Large intestine (tissue), 3 donors: ENCODE measurements at regions not wholly inside any gene's neighbourhood (a gene's known extent, or its start where the extent isn't known, plus 50 kb on each side); places are given as distances from the start of the nearest gene placed in this dataset.

Experiments
- DNase-seq, 2 donors: peaks; one replicate each; pipeline versions ENCODE4 v3.0.0 to v3.0.0-alpha.2; 2013
- H3K27ac ChIP-seq: one replicate; pipeline ENCODE4 v1.5.1; 2013; ENCODE audit warnings: low read length
- H3K27me3 ChIP-seq: 2 replicates; pipeline ENCODE4 v1.6.1; 2013; ENCODE audit warnings: low read length; ENCODE audit not compliant: control insufficient read depth, insufficient read depth
- H3K36me3 ChIP-seq: 2 replicates; pipeline ENCODE4 v1.6.1; 2013; ENCODE audit warnings: low read length; ENCODE audit not compliant: control insufficient read depth, insufficient read depth
- H3K4me1 ChIP-seq: one replicate; pipeline ENCODE4 v1.6.1; 2013; ENCODE audit warnings: low read length; ENCODE audit not compliant: control insufficient read depth, insufficient read depth
- H3K4me3 ChIP-seq: one replicate; pipeline ENCODE4 v1.5.1; 2013; ENCODE audit warnings: low read length
- H3K9me3 ChIP-seq: one replicate; pipeline ENCODE4 v1.6.1; 2013; ENCODE audit warnings: mild to moderate bottlenecking, low read depth, low read length, moderate library complexity; ENCODE audit not compliant: control insufficient read depth
- WGBS: methylation state at CpG from one replicate; pipeline ENCODE4 v1.1.5; 2013; ENCODE audit warnings: low lambda C conversion rate; ENCODE audit not compliant: insufficient coverage; 5-methylcytosine and 5-hydroxymethylcytosine counted together

DNA sequence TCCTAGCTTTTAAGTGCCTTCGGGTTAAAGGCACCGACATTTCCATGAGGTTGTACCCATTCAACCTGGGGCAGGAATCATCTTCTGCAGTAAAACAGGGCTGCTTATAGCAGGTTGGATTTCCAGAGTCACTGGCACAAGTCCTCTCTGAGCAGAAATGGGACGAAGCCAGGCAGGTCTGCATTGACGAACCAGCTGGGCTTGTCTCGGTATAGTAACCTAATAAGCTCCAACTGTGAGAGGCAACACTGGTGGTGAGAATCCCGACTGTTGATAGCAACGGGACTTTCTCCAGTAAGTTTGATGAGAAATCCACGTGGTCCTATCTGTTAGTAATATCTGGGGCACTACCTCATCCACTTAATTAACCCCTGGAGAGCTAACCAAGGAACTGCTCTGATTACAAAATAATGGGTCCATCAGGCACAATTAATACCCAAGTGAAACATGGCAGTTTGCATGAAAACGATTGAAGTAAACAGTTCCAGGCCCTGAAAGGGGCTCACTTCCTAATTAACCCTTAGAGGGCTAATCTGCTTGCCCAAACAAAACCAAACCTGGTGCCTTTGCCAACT is 491.0 kb upstream of the C9orf72 start:
- 79% methylated on average over 2 of the region's 9 CpGs for WGBS
- H3K9me3 ChIP-seq: no peaks in the 10 kb centered on the region

DNA sequence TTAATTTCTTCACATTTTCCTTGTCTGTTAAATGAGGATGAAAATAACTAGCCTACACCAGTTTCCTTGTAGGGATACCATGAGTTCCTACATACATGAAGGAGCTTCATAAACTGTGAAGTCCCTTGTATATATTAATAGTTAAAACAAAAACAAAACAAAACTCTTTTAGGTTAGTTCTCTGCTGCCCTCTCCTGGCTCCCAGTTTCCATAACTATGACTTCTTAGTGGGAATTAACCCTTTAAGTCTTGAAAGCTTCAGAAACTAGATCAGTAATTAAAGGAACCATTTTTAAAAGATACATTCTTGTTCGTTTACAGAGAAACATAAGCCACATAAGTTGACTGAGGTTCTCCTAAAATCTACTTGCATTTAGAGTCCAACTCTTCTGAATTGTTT is 500.0 kb upstream of the C9orf72 start:
- Histone ChIP-seq H3K27me3 (no peaks in the 10 kb centered on the region), H3K4me3 (no peak overlapping the region), H3K36me3 (no peaks in the 10 kb centered on the region), H3K9me3 (no peaks in the 10 kb centered on the region), H3K27ac (no peak overlapping the region), H3K4me1 (no peaks in the 10 kb centered on the region)
- WGBS: no CpG with 5 or more reads among the region's 1 CpG
- DNase-seq: peak; percentile 20 to 51

More for the DNA sequence above, 491.0 kb upstream of the C9orf72 start:
- no peaks in the 10 kb centered on the region for H3K36me3 ChIP-seq
- H3K4me1 ChIP-seq: no peaks in the 10 kb centered on the region
- no peak overlapping the region for H3K4me3 ChIP-seq
- H3K27me3 ChIP-seq: no peaks in the 10 kb centered on the region
- H3K27ac ChIP-seq: no peak overlapping the region
- DNase-seq: no peak

DNA sequence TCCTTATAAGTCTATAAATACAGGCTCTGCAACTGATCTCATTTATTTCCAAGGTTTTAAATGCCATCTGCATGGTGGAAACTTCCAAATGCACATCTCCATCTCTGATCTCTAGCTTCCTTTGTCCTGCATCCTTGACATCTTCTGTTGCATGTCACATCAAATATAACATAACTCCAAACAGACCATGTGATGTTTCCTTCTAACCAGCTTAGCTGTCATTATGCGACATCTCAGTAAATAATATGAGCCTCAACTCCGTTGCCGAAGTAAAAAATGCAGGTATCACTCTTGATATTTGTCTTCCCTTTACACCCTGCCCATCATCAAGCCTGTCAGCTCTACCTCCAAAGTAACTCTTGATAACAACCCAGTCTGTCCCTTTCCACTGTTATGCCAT is 506.4 kb upstream of the C9orf72 start:
- Histone ChIP-seq H3K27ac (no peak overlapping the region), H3K4me3 (no peak overlapping the region), H3K9me3 (no peaks in the 10 kb centered on the region), H3K36me3 (no peaks in the 10 kb centered on the region), H3K4me1 (no peaks in the 10 kb centered on the region), H3K27me3 (no peaks in the 10 kb centered on the region)
- WGBS: 100% methylated on average over 1 of the region's 3 CpGs
- DNase-seq: no peak

DNA sequence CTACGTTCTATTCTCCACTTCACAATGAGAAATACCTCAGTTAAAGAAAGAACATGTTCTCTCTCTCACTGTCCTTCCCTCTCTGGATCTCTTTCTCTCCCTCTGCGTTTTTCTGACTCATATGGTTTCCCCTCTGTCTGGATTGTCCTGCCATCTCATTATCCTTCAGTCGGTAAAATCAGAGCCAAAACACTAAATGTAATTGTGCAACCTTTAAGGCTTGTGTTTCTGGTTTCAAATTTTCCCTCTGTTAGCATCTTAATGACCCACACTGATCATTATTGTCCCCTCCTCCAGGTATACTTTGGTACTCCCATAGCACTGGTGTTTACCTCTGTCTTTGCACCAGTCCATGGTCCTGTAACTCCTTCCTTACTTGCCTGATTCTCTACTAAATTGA is 509.4 kb upstream of the C9orf72 start:
- WGBS: 96% methylated on average over 3 of the region's 3 CpGs
- no peaks in the 10 kb centered on the region for H3K4me1 ChIP-seq

DNA sequence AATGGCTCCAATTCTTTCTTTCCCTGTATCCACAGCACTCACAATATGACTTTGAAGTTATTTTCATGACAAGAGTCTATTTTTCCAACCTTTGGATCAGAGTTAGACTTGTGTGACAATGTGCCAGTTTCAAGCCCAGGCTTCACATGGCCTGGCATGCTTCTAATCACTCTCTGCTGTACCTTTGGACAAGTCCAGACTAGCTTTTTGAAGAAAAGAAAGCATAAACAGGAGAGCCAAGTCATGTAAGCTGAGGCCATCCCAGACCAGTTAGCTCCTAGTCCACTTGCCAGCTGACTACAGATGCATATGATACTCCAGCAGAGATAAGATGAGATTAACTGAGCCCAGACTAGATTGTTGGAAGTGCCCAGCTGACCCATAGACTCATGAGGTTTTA is 513.6 kb upstream of the C9orf72 start:
- no peaks in the 10 kb centered on the region for H3K27me3 ChIP-seq
- H3K4me3 ChIP-seq: no peak overlapping the region
- H3K4me1 ChIP-seq: no peaks in the 10 kb centered on the region
- no peak overlapping the region for H3K27ac ChIP-seq
- H3K36me3 ChIP-seq: no peaks in the 10 kb centered on the region
- H3K9me3 ChIP-seq: no peaks in the 10 kb centered on the region
- DNase-seq: peak; percentile 14 to 25

More for the DNA sequence above, 509.4 kb upstream of the C9orf72 start:
- H3K4me3 ChIP-seq: no peak overlapping the region
- no peaks in the 10 kb centered on the region for H3K9me3 ChIP-seq
- H3K27ac ChIP-seq: no peak overlapping the region
- no peaks in the 10 kb centered on the region for H3K27me3 ChIP-seq
- H3K36me3 ChIP-seq: no peaks in the 10 kb centered on the region
- no peak for DNase-seq

DNA sequence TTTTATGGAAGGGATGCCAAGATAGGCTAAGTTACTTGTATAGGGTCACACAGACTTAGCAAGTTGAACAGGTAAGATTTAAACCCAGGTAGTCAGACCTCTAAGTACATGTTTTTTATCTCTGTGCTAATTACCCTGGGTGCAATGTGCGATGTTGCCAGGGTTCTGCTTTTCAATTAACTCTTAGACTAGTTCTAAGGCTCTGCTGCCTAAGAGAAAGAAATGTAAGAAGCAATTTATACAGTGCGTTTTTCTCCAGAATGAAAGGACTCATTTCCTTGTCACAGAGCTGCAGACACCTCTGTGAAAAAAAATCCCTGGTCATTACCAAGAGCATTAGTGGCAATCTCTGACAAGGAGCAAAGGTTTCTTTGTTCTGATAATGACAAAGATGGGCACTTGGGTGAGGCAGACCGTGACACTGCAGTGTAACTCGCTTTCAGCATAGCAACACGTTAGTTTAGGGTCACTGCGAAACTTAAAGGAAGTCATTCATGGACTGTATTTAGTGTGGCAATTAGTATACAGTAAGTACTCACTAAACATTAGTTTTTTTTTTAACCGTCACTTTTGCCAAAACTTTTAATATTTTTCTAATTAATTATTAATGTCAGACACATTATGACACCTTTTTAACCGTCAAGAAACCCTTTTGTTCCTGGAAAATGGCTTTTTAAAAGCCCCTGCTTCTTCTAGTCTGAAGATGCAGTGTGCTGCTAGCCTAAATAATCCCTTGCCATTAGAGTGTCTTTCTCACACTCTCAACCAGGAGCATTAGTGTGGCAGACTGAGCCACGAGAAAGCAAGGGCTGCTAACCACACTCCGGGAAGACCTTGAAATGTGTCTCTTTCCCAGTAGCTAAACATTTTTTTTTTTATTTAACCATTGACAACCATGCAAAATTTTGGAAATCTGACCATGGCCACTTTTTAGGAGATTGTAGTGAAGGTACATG is 520.0 kb upstream of the C9orf72 start:
- DNase-seq: peak; percentile 82 to 94
- Histone ChIP-seq H3K4me1 (peaks cover 10% of the 10 kb centered on the region), H3K27me3 (no peaks in the 10 kb centered on the region), H3K4me3 (no peak overlapping the region), H3K9me3 (no peaks in the 10 kb centered on the region), H3K27ac (peak overlapping the region; percentile 84), H3K36me3 (no peaks in the 10 kb centered on the region)
- 0% methylated on average over 1 of the region's 10 CpGs for WGBS

DNA sequence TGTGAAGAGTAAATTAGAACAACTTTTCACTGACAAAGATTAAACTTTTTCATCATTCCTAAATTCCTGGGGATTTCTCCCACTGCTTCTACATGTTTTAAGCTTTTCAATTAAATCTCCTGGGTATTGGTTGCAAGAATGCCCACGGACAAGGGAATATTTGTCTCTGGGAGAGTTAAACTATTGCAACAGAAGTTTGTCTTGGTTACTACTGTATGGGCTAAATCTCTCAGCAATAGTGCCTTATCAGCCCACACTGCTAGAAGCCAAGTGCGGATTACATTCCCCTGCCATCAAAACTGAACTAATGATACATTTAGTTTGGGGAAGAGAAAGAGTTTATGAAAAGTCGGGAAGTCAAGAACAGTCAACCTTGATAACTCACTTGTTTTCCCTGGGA is 528.2 kb upstream of the C9orf72 start:
- Histone ChIP-seq H3K4me3 (no peak overlapping the region), H3K9me3 (no peaks in the 10 kb centered on the region), H3K27ac (no peak overlapping the region), H3K27me3 (no peaks in the 10 kb centered on the region), H3K36me3 (no peaks in the 10 kb centered on the region), H3K4me1 (no peaks in the 10 kb centered on the region)
- DNase-seq: no peak
- 83% methylated on average over 1 of the region's 3 CpGs for WGBS

DNA sequence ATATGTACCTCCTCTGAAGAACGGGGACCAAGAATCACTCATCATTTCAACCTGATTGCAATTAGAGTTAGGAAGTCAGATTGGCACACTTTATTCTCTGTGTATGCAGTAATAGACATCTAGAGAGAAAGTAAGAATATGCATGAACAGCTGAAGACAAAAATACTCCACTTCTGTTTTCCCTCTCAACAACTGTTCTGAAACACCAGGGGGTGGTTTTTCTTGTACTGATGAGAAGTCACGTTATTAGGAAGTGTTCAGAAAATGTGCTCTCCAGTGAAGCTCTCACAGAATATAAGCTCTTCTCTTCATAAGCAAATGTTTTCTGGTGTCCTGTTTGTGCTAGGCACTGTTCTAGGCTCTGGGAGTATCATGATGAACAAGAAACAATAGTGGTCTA is 531.7 kb upstream of the C9orf72 start:
- DNase-seq: no peak
- Histone ChIP-seq H3K27me3 (no peaks in the 10 kb centered on the region), H3K27ac (no peak overlapping the region), H3K9me3 (no peaks in the 10 kb centered on the region), H3K36me3 (no peaks in the 10 kb centered on the region), H3K4me1 (no peaks in the 10 kb centered on the region), H3K4me3 (no peak overlapping the region)
- no CpG with 5 or more reads among the region's 2 CpGs for WGBS

DNA sequence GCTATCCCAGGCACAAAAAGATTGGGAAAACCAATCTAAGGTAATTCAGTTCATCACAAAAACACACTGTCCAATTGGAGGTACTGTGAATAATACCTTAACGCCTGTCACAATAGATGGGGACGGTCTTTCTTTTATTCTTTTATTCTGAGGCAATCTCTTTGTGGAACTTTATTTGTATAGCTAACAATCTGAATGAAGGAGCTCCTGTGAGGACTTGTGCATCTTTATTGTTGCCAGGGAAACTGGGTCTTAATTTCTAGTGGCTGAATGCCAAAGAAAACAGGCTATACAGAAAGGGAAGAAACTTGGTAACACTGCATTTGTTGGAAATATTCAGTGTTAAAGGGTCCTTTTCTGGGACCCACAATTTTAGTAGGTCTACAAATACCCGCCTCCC is 546.9 kb upstream of the C9orf72 start:
- no peaks in the 10 kb centered on the region for H3K27me3 ChIP-seq
- H3K9me3 ChIP-seq: no peaks in the 10 kb centered on the region
- no peak for DNase-seq
- no CpG with 5 or more reads among the region's 3 CpGs for WGBS
- H3K4me3 ChIP-seq: no peak overlapping the region
- H3K4me1 ChIP-seq: no peaks in the 10 kb centered on the region
- no peaks in the 10 kb centered on the region for H3K36me3 ChIP-seq
- H3K27ac ChIP-seq: no peak overlapping the region

DNA sequence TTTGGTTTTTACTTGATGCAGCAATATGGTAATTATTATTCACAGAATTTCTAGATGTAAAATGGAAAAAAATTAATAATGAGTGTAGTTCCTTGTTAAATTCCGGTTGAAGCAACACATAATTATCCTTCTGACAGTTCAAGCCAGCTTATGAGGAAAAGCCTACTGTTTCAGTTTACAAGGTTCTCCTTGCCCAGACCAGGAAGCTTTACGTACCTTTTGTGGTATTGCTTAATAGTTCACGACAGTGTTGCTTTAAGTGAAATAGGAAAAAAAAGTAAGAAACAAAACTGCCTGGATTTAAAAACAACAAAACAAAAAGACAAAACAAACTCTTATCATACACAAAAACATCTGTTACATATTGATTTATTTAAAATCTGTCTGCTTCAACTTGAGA is 547.3 kb upstream of the C9orf72 start:
- no peaks in the 10 kb centered on the region for H3K36me3 ChIP-seq
- H3K4me1 ChIP-seq: no peaks in the 10 kb centered on the region
- no peak overlapping the region for H3K27ac ChIP-seq
- H3K4me3 ChIP-seq: no peak overlapping the region
- no peaks in the 10 kb centered on the region for H3K9me3 ChIP-seq
- peak; percentile 41 to 59 for DNase-seq
- no peaks in the 10 kb centered on the region for H3K27me3 ChIP-seq
- whole genome bisulfite sequencing: 27% methylated on average over 3 of the region's 3 CpGs
